Astrocyte (in vitro differentiated cells and primary cell): ENCODE measurements at regions not wholly inside any gene's neighbourhood (a gene's known extent, or its start where the extent isn't known, plus 50 kb on each side); places are given as distances from the start of the nearest gene placed in this dataset.

ENCODE experiments used
- DNase-seq: peaks from one replicate; pipeline ENCODE4 v3.0.0-alpha.2; 2010; ENCODE audit warnings: low read depth
- FAIRE-seq: peaks from 2 replicates; lab custom pipeline; 2011; peaks lifted over from hg19 to GRCh38; lab: Jason Lieb, UNC
- H2AFZ ChIP-seq: 2 replicates; pipeline ENCODE4 v1.6.0; 2012; ENCODE audit warnings: low read depth, low read length, inconsistent platforms
- H3K27ac ChIP-seq: 2 replicates; pipeline ENCODE4 v1.5.1; 2011; ENCODE audit warnings: low read depth, low read length, inconsistent platforms
- H3K27me3 ChIP-seq: 2 replicates; pipeline ENCODE4 v1.6.0; 2011; ENCODE audit warnings: low read length, inconsistent platforms; ENCODE audit not compliant: insufficient read depth
- H3K36me3 ChIP-seq: 2 replicates; pipeline ENCODE4 v1.5.1; 2011; ENCODE audit warnings: low read length, inconsistent platforms; ENCODE audit not compliant: insufficient read depth
- H3K4me1 ChIP-seq: 2 replicates; pipeline ENCODE4 v1.5.1; 2011; ENCODE audit warnings: low read length, inconsistent platforms; ENCODE audit not compliant: insufficient read depth
- H3K4me2 ChIP-seq: 2 replicates; pipeline ENCODE4 v1.6.0; 2012; ENCODE audit warnings: low read length, inconsistent platforms
- H3K4me3 ChIP-seq: 2 replicates; pipeline ENCODE4 v1.5.1; 2011; ENCODE audit warnings: low read depth, mild to moderate bottlenecking, low read length, inconsistent platforms; ENCODE audit not compliant: insufficient read depth
- H3K79me2 ChIP-seq: 2 replicates; pipeline ENCODE4 v1.6.0; 2012; ENCODE audit warnings: mild to moderate bottlenecking, low read length, inconsistent platforms; ENCODE audit not compliant: insufficient read depth
- H3K9ac ChIP-seq: 2 replicates; pipeline ENCODE4 v1.6.0; 2012; ENCODE audit warnings: mild to moderate bottlenecking, low read length, inconsistent platforms
- H3K9me3 ChIP-seq: 2 replicates; pipeline ENCODE4 v1.5.1; 2012; ENCODE audit warnings: low read depth, mild to moderate bottlenecking, low read length, inconsistent platforms; ENCODE audit not compliant: insufficient read depth
- H4K20me1 ChIP-seq: 2 replicates; pipeline ENCODE4 v1.6.0; 2012; ENCODE audit warnings: low read length, inconsistent platforms; ENCODE audit not compliant: insufficient read depth
- H3K27ac Mint-ChIP-seq: one replicate; pipeline ENCODE4 v1.8.0; 2021; ENCODE audit warnings: mild to moderate bottlenecking, mixed read lengths; ENCODE audit not compliant: unreplicated experiment
- H3K27me3 Mint-ChIP-seq: one replicate; pipeline ENCODE4 v1.8.0; 2021; ENCODE audit warnings: low read depth, mixed read lengths; ENCODE audit not compliant: unreplicated experiment
- H3K36me3 Mint-ChIP-seq: one replicate; pipeline ENCODE4 v1.8.0; 2021; ENCODE audit warnings: low read depth, mixed read lengths; ENCODE audit not compliant: unreplicated experiment
- H3K4me1 Mint-ChIP-seq: one replicate; pipeline ENCODE4 v1.8.0; 2021; ENCODE audit warnings: low read depth, mixed read lengths; ENCODE audit not compliant: unreplicated experiment
- H3K4me3 Mint-ChIP-seq: one replicate; pipeline ENCODE4 v1.8.0; 2021; ENCODE audit warnings: mild to moderate bottlenecking, moderate library complexity, mixed read lengths; ENCODE audit not compliant: unreplicated experiment
- H3K9me3 Mint-ChIP-seq: one replicate; pipeline ENCODE4 v1.8.0; 2021; ENCODE audit warnings: mild to moderate bottlenecking, mixed read lengths; ENCODE audit not compliant: unreplicated experiment
- EZH2 ChIP-seq: IDR thresholded peaks from 2 replicates; pipeline ENCODE4 v1.6.1; 2012; ENCODE audit warnings: mild to moderate bottlenecking, low read length, inconsistent platforms; ENCODE audit not compliant: insufficient read depth
- TF ChIP-seq, protein P1 (sequence below): IDR thresholded peaks from 2 replicates; pipeline ENCODE4 v1.5.1; 2011; ENCODE audit warnings: low read depth, mild to moderate bottlenecking, inconsistent platforms, low read length, moderate library complexity; ENCODE audit not compliant: insufficient read depth

DNA sequence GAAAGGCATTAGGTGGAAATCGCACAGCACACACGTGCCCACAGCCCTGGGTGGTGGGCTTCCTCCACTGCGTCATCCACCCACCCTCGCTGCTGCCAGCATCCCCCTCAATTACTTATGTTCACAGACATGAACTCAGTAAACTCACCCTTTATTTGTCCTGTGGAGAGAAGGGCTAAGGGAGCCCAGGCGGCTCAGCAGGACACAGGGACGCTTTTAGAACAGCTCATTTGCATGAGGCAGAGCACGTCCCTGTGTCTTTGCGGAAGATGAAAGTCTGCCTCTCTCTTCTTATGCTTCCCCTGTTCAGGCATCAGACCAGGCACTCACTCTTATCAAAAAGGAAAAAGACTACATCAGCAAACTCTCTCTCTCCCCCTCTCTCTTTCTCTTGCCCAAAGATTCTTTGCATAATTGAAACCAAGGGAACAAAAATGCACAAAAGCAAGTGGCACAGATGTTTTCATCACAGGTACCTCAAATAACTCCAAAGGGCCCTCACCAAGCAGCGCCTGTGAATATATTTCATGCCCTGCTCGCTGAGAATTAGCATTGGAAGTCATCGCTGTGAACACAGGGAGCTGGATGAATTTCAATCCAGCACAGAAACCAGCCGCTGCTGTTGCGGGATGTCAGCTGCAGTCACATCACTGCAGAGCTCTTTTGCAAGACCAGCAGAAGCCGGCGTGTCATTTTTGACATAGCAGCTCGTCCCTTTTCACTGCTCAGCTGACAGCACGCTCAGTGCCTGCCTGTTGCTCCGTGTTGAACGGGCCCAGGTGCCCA is 376.3 kb upstream of the MYT1L start:
- Mint-ChIP-seq H3K9me3 (no peaks in the 10 kb centered on the region), H3K36me3 (no peaks in the 10 kb centered on the region), H3K27me3 (peaks cover 65% of the 10 kb centered on the region), H3K4me3 (no peak overlapping the region), H3K27ac (no peak overlapping the region), H3K4me1 (peaks cover 3% of the 10 kb centered on the region)
- no peaks in the 10 kb centered on the region for H3K4me1 ChIP-seq
- no peaks in the 10 kb centered on the region for H3K36me3 ChIP-seq
- H4K20me1 ChIP-seq = no peaks in the 10 kb centered on the region
- H3K4me3 ChIP-seq = no peak overlapping the region
- H3K27ac ChIP-seq = no peak overlapping the region
- DNase-seq (no peak), FAIRE-seq (no peak)
- no peaks in the 10 kb centered on the region for H3K79me2 ChIP-seq
- no peak overlapping the region for H3K9ac ChIP-seq
- peaks cover 3% of the 10 kb centered on the region for H3K9me3 ChIP-seq
- no peaks in the 10 kb centered on the region for H3K27me3 ChIP-seq
- no peak overlapping the region for H3K4me2 ChIP-seq
- TF ChIP-seq, protein P1, sequence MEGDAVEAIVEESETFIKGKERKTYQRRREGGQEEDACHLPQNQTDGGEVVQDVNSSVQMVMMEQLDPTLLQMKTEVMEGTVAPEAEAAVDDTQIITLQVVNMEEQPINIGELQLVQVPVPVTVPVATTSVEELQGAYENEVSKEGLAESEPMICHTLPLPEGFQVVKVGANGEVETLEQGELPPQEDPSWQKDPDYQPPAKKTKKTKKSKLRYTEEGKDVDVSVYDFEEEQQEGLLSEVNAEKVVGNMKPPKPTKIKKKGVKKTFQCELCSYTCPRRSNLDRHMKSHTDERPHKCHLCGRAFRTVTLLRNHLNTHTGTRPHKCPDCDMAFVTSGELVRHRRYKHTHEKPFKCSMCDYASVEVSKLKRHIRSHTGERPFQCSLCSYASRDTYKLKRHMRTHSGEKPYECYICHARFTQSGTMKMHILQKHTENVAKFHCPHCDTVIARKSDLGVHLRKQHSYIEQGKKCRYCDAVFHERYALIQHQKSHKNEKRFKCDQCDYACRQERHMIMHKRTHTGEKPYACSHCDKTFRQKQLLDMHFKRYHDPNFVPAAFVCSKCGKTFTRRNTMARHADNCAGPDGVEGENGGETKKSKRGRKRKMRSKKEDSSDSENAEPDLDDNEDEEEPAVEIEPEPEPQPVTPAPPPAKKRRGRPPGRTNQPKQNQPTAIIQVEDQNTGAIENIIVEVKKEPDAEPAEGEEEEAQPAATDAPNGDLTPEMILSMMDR = no peak
- TF ChIP-seq EZH2 = no peak
- H2AFZ ChIP-seq = no peak overlapping the region

DNA sequence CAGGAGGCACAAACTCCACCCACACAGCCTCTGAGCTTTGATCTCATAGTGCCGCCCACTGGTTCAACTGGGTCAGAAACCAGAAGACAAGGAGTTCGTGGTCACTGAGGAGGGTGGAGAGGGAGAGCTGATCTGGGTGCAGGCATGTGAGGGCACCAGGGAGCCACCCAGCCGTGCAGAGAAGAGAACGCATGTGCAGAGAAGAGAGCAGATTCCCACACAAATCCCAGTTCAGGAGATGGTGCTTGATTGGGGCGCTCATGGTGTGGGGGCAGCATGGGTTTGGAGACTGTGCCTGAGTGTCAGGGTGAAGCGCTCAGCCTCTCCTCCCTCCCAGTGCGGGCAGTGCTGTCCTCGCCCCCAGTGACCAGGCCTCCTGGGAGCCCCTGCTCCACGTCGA is 375.2 kb upstream of the MYT1L start:
- no peak for DNase-seq
- TF ChIP-seq EZH2 = no peak
- TF ChIP-seq, protein P1 = no peak
- H3K27ac Mint-ChIP-seq = no peak overlapping the region
- FAIRE-seq = no peak
- H3K4me2 ChIP-seq = no peak overlapping the region
- H3K4me1 Mint-ChIP-seq = peaks cover 3% of the 10 kb centered on the region
- H3K4me1 ChIP-seq = no peaks in the 10 kb centered on the region
- no peak overlapping the region for H3K4me3 ChIP-seq
- H3K27me3 Mint-ChIP-seq = peaks cover 64% of the 10 kb centered on the region
- no peaks in the 10 kb centered on the region for H3K36me3 Mint-ChIP-seq
- no peaks in the 10 kb centered on the region for H3K9me3 Mint-ChIP-seq
- H3K27ac ChIP-seq = no peak overlapping the region
- H3K27me3 ChIP-seq = no peaks in the 10 kb centered on the region
- no peak overlapping the region for H3K4me3 Mint-ChIP-seq
- H3K79me2 ChIP-seq = no peaks in the 10 kb centered on the region
- H3K9me3 ChIP-seq = no peaks in the 10 kb centered on the region
- no peak overlapping the region for H2AFZ ChIP-seq
- H3K9ac ChIP-seq = no peak overlapping the region
- no peaks in the 10 kb centered on the region for H4K20me1 ChIP-seq
- H3K36me3 ChIP-seq = no peaks in the 10 kb centered on the region

DNA sequence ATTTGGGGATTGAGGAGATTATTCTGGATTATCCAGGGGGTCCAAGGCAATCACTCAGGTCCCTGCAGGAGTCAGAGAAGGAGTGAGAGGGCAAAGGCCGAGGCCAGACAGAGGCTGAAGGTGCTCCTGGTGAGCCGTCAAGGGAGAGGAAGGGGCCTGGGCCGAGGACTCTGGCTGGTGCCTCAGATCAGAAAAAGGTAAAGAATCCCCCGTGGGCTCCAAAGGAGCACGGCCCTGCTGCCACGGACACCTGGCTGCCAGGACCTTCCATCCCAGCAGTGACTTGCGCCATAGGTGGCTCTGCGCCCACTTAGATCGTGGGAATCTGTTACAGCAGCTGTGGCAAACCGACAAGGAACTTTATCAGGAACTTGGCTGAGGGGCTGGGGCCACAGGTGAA is 374.8 kb upstream of the MYT1L start:
- FAIRE-seq = no peak
- Histone ChIP-seq H3K27me3 (no peaks in the 10 kb centered on the region), H4K20me1 (no peaks in the 10 kb centered on the region), H3K4me1 (no peaks in the 10 kb centered on the region), H2AFZ (no peak overlapping the region), H3K36me3 (no peaks in the 10 kb centered on the region), H3K79me2 (no peaks in the 10 kb centered on the region), H3K9ac (no peak overlapping the region), H3K4me2 (no peak overlapping the region), H3K9me3 (no peaks in the 10 kb centered on the region), H3K27ac (no peak overlapping the region), H3K4me3 (no peak overlapping the region)
- H3K9me3 Mint-ChIP-seq = no peaks in the 10 kb centered on the region
- TF ChIP-seq, protein P1 = no peak
- no peak for TF ChIP-seq EZH2
- H3K4me3 Mint-ChIP-seq = no peak overlapping the region
- no peak overlapping the region for H3K27ac Mint-ChIP-seq
- no peak for DNase-seq
- H3K4me1 Mint-ChIP-seq = peaks cover 3% of the 10 kb centered on the region
- H3K36me3 Mint-ChIP-seq = no peaks in the 10 kb centered on the region
- peaks cover 60% of the 10 kb centered on the region for H3K27me3 Mint-ChIP-seq
